Panc1 (cell line): ENCODE measurements at regions not wholly inside any gene's neighbourhood (a gene's known extent, or its start where the extent isn't known, plus 50 kb on each side); places are given as distances from the start of the nearest gene placed in this dataset.

Source experiments
- CTCF ChIP-seq: fragments of 450-650 bp; IDR thresholded peaks from 2 replicates; pipeline ENCODE4 v1.5.1; 2017; ENCODE audit warnings: mild to moderate bottlenecking
- TCF7L2 ChIP-seq: IDR thresholded peaks from 2 replicates; pipeline ENCODE4 v1.6.1; 2011; ENCODE audit warnings: mild to moderate bottlenecking, low read depth, low read length, inconsistent platforms

- no peak for TF ChIP-seq CTCF
- no peak for TF ChIP-seq TCF7L2
These were observed 740.3 kb upstream of the HS6ST1 start for GRCh38 chr2:129058981-129059380.
